GM18499 (cell line): ENCODE measurements at regions not wholly inside any gene's neighbourhood (a gene's known extent, or its start where the extent isn't known, plus 50 kb on each side); places are given as distances from the start of the nearest gene placed in this dataset.
"Not testable (repeated sequence)": the region's sequence is repeated elsewhere in the genome, so short reads cannot be mapped to it uniquely, and the experiment has no call there.

ENCODE experiments used
- ATAC-seq: cut with Tn5 transposase; IDR thresholded peaks from one replicate; pipeline ENCODE4 v1.9.1; 2021; ENCODE audit warnings: moderate number of reproducible peaks; ENCODE audit not compliant: insufficient read depth, unreplicated experiment

DNA sequence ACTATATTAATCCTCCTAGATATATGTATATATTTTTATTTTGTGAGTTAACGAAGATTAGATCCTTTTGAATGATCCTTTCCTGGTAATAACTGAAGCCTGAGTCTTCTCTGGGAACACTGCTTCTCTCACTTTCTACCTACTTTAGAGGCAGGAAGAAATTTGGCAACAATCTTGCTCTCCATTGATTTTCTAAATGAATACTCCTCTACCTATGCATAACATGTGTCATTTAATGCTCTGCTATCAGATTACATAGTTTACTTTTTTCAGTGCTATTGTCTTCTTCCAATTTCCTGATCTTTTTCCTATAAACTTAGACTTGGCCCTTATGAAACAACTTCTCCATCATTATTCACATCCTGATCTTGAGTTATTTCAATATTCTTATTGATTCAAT, 60.4 kb upstream of the PDHA2 start:
- no peak for ATAC-seq

DNA sequence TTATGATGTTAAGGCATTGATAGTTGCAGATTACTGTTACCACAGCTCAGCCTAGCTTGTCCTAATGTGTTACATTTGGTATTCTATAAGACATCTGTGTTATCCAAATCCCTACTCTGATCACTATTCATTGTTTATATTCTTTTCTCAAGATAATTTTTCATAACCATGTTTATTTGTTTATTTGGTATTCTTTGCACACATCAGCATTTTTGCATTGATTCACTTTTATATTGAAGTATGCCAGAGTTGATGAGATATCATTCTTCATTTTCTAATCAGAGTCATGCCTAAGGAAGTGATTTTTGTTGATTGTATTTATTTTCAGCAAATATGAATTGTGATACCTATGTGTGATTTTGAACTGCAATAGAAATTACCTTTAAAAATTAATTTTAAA, 61.2 kb upstream of the PDHA2 start:
- ATAC-seq = no peak

DNA sequence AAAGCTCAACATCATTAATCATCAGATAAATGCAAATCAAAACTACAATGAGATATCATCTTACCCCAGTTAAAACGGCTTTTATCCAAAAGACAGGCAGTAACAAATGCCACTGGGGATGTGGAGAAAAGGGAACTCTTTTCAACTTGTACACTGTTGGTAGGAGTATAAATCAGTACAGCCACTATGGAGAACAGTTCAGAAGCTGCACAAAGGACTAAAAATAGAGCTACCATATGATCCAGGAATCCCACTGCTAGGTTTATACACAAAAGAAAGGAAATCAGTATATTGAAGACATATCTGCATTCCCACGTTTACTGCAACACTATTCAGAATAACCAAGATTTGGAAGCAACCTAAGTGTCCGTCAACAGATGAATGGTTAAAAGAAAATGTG, 69.3 kb upstream of the PDHA2 start:
- not testable (repeated sequence) for ATAC-seq

DNA sequence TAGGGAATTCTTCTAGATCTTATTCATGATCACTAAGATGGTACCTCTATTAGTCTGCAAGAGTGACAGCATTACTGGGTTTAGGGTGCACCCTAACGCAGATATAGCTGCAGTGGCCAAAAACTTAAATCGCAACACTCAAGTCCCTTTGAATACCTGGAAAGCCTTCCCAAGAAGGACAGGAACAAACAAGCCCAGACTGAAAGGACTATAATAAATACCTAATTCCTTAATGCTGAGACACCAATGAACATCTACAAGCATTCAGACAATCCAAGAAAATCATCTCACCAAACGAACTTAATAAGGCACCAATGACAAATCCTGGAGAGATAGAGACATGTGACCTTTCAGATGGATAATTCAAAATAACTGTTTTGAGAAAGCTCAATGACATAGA, 74.9 kb upstream of the PDHA2 start:
- no peak for ATAC-seq

DNA sequence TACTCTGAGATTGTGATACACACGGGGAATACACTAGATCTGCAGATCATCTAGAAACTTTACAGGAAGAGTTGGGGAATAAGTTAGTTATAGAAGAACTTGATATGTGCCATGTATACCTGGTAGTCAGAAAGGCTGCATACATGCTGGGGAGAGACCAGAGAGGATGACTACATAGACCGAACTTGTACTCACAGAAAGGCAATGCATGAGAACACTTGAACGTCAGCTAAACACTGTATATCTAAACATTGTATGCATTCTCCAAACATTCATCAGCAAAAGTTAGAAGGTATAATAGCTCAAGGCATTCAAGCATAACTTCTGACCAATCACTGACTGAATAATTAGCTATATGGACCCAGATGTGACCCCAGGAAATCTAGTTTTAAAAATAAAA, 78.0 kb upstream of the PDHA2 start:
- no peak for ATAC-seq

DNA sequence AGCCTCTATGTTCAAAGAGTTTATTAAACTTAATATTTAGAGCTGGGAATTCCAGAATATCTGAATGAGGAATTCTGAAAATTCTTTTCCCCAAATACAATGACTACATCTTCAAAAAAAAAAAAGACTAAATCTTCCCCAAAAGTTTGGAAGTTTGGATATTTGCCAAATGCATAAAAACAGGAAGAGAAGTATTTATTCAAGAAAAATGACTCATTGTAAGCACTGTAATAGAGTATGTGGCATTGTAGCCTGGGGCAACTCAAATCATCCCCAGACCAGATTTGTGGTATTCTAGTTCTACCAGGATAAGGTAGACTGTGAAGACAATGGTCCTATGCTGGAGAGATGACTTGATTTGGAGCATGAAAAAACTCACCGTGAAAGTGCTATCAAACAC, 78.5 kb upstream of the PDHA2 start:
- no peak for ATAC-seq

DNA sequence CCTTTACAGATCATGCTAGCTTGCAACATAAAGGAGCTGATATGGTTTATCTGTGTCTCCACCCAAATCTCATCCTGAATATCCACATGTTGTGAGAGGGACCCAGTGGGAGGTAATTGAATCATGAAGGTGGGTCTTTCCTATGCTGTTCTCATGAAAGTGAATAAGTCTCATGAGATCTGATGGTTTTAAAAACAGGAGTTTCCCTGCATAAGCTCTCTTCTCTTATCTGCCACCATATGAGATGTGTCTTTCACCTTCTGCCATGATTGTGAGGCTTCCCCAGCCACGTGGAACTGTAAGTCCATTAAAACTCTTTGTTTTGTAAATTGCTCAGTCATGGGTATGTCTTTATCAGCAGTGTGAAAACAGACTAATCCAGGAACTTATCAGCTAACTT, 79.2 kb upstream of the PDHA2 start:
- not testable (repeated sequence) for ATAC-seq

DNA sequence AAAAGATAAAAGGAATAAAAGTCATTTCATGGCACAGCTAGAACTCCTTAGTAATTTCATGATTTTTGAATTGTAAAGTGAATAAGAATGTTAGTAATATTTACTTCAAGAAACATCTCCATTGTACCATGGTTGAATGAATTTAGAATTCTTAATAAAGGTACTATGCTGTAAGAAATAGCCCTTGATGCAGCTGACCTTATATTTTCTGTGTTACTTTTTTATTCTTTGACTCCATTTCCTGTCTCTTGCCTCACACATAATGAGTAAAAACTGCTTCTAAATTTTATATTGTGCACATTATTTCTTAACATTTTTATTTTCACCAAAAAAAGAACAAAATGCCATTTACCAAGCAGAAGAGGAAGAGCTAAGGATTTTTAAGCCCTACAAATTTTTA, 81.9 kb upstream of the PDHA2 start:
- ATAC-seq = no peak

DNA sequence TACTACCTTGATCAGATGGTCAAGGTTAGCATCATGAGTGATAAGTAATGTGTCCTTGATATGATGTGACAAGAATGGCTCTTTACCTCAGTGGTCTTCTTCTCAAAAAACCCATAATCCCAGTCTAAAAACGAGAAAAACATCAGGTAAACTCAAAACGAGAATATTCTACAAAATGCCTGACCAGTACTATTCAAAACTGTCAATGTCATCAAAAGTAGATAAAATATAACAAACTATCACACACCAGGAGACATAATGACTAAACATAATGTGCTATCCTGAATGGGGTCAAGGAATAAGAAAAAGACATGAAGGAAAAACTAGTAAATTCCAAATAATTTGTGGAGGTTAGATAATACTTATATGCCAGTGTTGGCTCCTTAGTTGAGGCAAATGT, 85.2 kb upstream of the PDHA2 start:
- no peak for ATAC-seq

DNA sequence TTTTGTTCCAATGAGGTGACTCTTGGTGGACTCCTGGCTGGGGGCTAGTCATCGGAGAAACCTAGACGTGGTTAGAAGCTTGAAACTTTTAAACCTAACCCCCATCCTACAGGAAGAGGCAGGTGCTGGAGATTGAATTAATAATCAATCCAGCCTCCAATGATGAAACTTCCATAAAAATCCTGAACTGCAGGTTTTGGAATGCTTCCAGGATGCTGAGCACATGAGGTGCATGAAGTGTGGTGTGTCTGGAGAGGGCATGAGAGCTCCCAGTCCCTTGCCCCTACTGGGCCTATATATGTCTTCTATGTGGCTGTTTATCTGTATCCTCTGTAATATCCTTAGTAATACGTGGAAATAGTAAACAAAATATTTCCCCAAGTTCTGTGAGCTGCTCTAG, 90.7 kb upstream of the PDHA2 start:
- ATAC-seq = no peak

DNA sequence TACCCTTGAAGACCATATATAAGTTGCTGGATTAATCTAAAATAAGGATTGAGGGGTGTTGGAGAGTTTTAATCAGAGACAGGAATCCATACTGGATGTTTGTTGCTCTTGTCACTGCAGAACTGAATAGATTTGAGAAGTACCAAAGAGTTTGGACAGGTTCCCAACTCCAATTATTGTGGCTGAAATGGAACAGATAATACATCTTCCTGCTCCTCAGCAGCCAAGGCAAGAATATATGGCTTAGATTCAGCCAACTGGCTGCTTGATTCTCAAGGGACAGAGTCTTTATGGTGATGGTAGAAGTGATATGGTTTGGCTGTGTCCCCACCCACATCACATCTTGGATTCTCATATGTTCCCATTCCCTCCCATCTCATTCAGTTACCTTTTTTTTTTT, 97.0 kb upstream of the PDHA2 start:
- no peak for ATAC-seq

DNA sequence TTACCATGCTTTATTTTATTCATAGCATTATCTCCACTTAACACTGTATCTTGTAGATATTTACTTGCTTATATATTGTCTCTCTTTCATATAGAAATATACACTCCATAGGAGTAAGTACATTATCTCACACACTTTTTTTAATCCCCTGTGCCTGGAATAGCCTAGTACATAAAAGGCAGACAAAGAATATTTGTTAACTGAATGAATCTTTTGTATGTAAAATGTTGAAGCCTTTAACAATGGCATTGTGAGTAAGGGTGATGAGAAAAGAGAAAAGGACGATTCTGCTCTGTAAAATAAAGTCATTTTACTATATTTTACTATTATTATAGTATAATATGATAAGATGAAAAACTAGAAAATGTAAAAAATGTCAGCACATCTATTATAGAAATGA, 97.7 kb upstream of the PDHA2 start:
- no peak for ATAC-seq

DNA sequence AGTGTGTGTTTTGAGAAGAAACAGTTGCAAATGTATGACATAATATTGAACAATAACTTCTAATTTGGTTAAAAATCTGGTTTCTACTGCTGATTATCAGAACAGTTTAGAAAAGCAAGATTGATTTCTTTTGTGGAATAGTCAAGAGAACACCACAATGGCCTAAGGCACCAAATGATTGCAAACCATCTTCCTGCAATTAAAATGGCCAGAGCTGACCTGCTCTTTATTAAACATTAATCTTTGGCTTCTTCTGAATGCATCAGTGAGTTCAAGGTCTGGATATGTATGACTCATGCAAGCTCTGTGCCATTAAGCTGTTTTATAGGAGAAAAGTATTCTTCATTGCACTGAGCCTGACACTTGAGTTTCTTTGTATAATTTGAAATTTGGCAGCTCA, 107.8 kb upstream of the PDHA2 start:
- ATAC-seq = no peak

DNA sequence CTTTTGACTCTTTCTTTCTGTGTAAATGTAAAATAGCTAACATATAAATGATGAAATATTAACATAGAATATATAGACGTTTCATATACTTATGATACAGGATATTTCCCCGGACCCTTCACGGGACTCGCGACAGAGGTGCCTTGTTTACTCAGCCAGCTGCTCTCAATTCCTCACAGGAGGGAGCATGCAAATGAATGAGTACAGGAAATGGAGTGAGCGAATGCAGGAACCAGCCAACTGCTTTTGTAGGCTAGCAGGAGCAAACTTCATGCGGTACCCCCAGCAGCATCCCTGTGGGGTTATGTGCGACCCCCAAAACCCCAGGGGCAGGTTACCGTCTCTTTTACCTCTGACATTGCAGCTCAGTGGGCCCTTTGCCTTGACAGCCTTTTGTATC, 110.3 kb upstream of the PDHA2 start:
- ATAC-seq = no peak

DNA sequence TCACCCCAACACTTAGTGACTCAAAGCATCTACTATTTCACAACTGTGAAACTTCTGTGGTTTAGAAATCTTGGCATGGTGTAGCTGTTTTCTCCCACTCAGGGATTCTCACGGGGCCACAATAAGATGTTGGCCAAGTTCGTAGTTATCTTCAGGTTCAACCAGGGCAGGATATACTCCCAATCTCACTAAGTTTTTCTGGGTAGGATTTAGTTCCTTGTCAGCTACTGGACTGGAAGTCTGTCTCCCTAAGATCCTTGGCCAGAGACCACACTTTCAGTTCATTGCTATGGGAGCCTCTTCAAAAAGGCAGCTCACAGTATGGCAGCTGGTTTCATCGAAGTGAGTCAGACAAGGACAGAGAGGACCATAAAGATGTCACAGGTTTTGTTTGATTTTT, 111.7 kb upstream of the PDHA2 start:
- ATAC-seq = no peak

DNA sequence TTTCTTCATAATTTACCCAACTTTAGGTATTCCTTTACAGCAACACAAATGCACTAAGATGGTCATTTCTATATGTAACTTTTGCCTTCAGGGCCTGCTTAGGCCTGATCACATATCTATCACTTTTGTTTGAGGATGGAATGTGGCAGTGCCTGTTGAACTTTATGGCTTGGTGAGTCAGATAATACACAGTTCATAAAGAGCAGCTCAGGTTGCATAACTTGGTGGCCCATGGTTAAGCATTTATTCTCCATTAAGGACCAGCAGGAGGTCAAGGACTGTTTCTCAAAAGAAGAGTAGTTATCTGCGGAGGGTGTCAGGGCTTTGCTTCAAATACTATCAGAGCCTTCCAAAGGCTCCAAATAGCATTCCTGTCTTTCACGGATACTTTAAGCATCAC, 124.1 kb upstream of the PDHA2 start:
- no peak for ATAC-seq

DNA sequence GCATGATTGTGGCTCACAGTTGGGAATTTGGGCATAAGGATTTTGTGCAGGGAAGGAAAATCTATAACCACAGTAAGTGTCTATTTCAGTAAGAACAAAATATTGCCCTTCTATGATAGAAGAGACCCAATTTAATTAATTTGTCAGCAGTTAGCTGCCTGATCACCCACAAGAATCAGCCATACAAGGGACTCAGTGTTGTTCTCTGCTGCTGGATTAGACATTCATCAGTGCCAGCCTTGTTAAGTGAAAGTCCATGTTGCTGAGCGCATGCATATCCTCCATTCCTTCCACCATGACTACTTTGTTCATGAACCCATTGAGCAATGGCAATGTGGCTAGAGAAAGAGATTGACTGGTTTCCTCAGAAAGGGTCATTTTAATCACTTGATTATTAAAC, 125.3 kb upstream of the PDHA2 start:
- ATAC-seq = no peak

DNA sequence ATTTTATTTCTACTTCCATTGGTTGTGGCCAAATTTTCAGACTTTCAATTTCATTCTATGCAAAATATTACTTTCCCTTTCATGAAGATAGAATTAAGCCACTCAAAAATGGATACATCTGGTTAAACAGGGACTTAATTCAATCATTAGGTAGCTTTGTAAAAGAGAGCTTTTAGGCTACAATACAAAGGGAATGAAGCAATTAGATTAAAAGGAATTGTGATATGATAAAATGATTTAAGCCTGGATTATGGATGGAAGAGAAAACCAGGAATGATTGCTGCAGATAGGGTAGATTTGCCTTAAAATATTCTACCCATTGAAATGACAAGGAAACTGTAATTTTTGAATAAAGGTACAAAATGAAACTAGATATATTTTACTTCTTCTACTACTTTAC, 134.6 kb upstream of the PDHA2 start:
- ATAC-seq = no peak

DNA sequence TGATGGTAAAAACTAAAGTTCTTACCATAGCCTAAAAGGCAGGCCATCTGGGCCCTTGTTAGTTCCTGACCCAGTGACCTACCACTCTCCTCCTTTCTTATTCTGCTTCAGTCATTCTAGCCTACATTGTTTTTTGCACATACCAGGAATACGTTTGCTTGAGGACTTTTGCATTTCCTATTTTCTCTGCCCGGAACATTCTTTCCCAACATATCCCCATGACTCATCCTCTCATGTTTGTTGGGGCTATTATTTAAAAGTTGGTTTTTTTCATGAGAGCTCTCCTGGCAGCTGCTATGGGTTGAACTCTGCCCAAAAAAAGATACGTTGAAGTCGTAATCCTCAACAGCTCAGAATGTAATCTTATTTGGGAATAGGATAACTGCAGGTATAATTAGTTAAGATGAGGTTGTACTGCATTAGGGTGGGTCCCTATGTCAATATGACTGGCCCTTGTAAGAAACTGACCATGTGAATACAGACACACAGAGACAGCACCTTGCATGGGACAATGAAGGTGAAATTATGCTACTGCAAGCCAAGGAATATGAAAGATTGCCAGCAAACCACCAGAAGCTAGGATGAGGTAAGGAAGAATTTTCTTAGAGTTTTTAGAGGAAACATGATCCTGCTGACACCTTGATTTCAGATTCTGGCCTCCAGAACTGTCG, 138.3 kb upstream of the PDHA2 start:
- ATAC-seq = no peak

DNA sequence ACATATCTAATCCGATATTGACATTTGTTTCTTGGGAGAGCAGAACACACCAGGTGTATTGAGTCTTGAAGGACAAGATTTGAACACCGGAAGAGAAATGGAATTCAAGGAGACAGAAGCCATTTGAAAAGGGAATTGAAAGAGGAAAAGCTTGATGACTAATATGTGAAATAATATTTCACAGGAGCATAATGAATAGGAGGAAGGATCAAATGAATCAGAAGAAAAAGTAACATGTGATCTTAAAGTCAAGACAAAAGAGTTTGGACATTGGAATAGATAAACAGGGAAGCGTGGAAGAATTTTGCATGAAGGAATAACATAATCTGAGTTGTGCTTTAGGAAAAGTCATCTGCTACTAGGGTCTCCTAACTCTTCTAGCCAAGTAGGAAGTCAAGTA, 145.5 kb upstream of the PDHA2 start:
- ATAC-seq = no peak

DNA sequence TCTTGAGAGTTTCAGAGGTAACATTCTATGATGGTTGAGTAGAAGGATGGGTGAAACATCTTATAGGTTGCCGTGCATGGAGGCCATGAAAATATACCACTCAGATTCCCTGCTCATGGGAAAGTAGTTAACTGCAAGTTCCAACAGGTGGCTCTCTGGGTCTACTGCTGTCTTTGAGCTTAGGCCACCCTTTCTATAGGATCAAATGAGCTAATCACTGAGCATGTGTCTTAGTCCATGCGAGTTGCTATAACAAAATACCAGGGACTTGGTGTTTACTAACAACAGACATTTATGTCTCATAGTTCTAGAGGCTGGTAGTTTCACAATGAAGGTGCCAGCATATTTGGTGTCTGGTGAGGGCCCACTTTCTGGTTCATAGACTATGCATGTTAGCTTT, 144.8 kb upstream of the UNC5C start:
- ATAC-seq = no peak

DNA sequence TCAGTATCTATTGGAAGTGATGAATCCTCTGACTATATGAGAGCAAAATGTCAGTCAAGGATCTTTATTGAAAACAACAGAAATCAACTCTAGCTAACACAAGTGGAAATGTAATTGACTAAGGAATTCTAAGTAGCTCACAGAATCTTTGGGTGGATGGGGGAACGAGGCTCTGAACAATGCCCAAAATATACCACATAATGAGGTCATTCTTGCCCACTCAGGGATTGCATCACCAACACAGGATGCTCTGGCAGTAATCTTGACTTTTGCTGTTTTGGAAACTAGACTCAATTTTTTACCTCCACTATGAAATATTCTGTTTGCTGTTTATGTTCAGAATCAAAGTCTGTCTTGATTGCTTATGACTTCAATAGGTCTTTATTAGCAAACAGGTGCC, 127.4 kb upstream of the UNC5C start:
- no peak for ATAC-seq

DNA sequence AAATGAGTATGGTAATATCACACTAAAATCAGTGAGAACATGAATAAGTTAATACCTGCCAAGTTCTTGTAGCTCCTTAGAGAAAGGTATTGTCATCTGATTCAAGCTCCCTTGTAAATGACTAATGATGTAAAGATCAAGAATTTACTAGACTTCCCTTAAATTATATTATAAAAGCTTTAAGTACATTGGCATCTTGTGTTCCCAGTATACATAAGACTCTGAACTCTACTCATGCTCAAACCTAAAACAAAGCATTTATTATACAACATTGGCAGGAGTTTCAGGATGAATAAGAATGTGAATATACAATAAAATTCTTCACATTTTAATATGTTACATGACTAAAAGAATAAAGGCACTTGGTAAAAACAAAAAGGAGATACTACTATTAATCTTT, 126.8 kb upstream of the UNC5C start:
- no peak for ATAC-seq
